ENCODE measurements at regions not wholly inside any gene's neighbourhood (a gene's known extent, or its start where the extent isn't known, plus 50 kb on each side); places are given as distances from the start of the nearest gene placed in this dataset.
A peak's percentile ranks its signal among the peaks of the same experiment; 100 is the strongest.

- H4K91ac ChIP-seq (ENCODE audit: insufficient read depth, low read depth, low read length) = no peak overlapping the region
- no peaks in the 10 kb centered on the region for H3K79me1 ChIP-seq (ENCODE audit: low read depth in 1 of 2, low read length in 2 of 2)
- in situ Hi-C loops (cut with MboI; ENCODE audit: low sequenced_read_pairs) = no loop called here
- no peak overlapping the region for H3K4me3 ChIP-seq (ENCODE audit: insufficient read depth, low read depth, low read length)
- no peak overlapping the region for H4K5ac ChIP-seq (ENCODE audit: low read depth, low read length)
- no peak overlapping the region for H2BK5ac ChIP-seq (ENCODE audit: low read depth, low read length, poor library complexity, severe bottlenecking)
- H3K4ac ChIP-seq (ENCODE audit: low read depth, low read length) = no peak overlapping the region
- H3K4me2 ChIP-seq (ENCODE audit: low read depth, low read length) = no peak overlapping the region
- H3K9me3 ChIP-seq (ENCODE audit: control insufficient read depth, insufficient read depth, low read length) = peaks cover 5% of the 10 kb centered on the region
- H3K4me1 ChIP-seq (ENCODE audit: control insufficient read depth, insufficient read depth, low read length) = no peaks in the 10 kb centered on the region
- intact Hi-C loops (cut with micrococcal nuclease) = no loop called here
- POLR2A ChIA-PET (ENCODE audit: unreplicated experiment) = no interaction called here
- H2AK5ac ChIP-seq (ENCODE audit: low read depth, low read length) = no peak overlapping the region
- no peak overlapping the region for H3K14ac ChIP-seq (replicated peaks; ENCODE audit: low read depth, low read length)
- no peak for TF ChIP-seq CTCF (conservative IDR thresholded peaks at IDR 0.05; ENCODE audit: low read depth, low read length)
- TF ChIP-seq CEBPB (IDR thresholded peaks at IDR 0.05; ENCODE audit: low read depth, low read length) = 0 out of 2 replicates have a peak, but pooled peaks have one; percentile 34
- H2BK15ac ChIP-seq (ENCODE audit: low read depth, low read length) = no peak overlapping the region
- H3K18ac ChIP-seq (ENCODE audit: low read depth, low read length) = no peak overlapping the region
- no peak overlapping the region for H3K56ac ChIP-seq (ENCODE audit: extremely low read depth, insufficient read depth, low read length)
- DNase-seq (no peak), ATAC-seq (ENCODE audit: low read depth) (no peak)
- CTCF ChIA-PET = no interaction called here
- H3K27ac ChIP-seq (ENCODE audit: insufficient read depth, low read length) = no peak overlapping the region
- no peak overlapping the region for H3K23ac ChIP-seq (ENCODE audit: low read depth, low read length)
- H4K8ac ChIP-seq (ENCODE audit: low read depth in 2 of 2, low read length in 2 of 2) = no peak overlapping the region
- dilution Hi-C loops (cut with HindIII; ENCODE audit: low sequenced_read_pairs, unreplicated experiment) = no loop called here
- no peak overlapping the region for H3K9ac ChIP-seq (ENCODE audit: low read depth, low read length)
- no peaks in the 10 kb centered on the region for H3K36me3 ChIP-seq (ENCODE audit: control insufficient read depth, insufficient read depth, low read length)
- BruUV-seq (replicated peaks) = no TSS peak
- H4K20me1 ChIP-seq (ENCODE audit: insufficient read depth, low read length) = no peaks in the 10 kb centered on the region
- no peak overlapping the region for H2BK20ac ChIP-seq (ENCODE audit: low read depth, low read length)
- no peaks in the 10 kb centered on the region for H3K9me1 ChIP-seq (ENCODE audit: insufficient read depth, low read length)
- no CpG with 5 or more reads among the region's 1 CpG for WGBS, 2 experiments (ENCODE audit: extremely low coverage in 2 of 2, insufficient read length in 1 of 2)
- no peak overlapping the region for H2AFZ ChIP-seq (replicated peaks; ENCODE audit: low read length, poor library complexity)
- H2BK120ac ChIP-seq (ENCODE audit: low read depth, low read length) = no peak overlapping the region
- H2AK9ac ChIP-seq (replicated peaks; ENCODE audit: low read depth, low read length, poor library complexity) = no peak overlapping the region
- H3K27me3 ChIP-seq (ENCODE audit: control insufficient read depth, insufficient read depth, low read length) = no peaks in the 10 kb centered on the region
Observed at GRCh38 chr6:133799043-133799442, 89.9 kb upstream of the TCF21 start.

Data from IMR-90 (cell line).